CD14-positive monocyte (primary cell): ENCODE measurements at regions not wholly inside any gene's neighbourhood (a gene's known extent, or its start where the extent isn't known, plus 50 kb on each side); places are given as distances from the start of the nearest gene placed in this dataset.

Experiments
- DNase-seq, 3 donors: peaks; one replicate each; pipeline ENCODE4 v3.0.0-alpha.2; 2011 to 2022
- H2AFZ ChIP-seq: 2 replicates; pipeline ENCODE4 v1.6.0; 2012; ENCODE audit warnings: mild to moderate bottlenecking, low read depth, low read length, inconsistent platforms; ENCODE audit not compliant: insufficient read depth, poor library complexity, severe bottlenecking
- H3K27ac ChIP-seq, 2 donors: 1 replicate in 1 of 2; 2 replicates in 1 of 2; pipeline ENCODE4 v1.5.1; 2012 to 2013; ENCODE audit warnings: low read length in 2 of 2, control low read depth in 1 of 2, inconsistent platforms in 1 of 2, low read depth in 1 of 2, mild to moderate bottlenecking in 1 of 2
- H3K27me3 ChIP-seq, 2 donors: one replicate each; pipeline versions ENCODE4 v1.6.0 to v1.6.1; 2011 to 2013; ENCODE audit warnings: low read length in 2 of 2; ENCODE audit not compliant: control insufficient read depth in 2 of 2, insufficient read depth in 2 of 2
- H3K36me3 ChIP-seq, 2 donors: replicated peaks in 1 of 2; 1 replicate in 1 of 2; 2 replicates in 1 of 2; pipeline versions ENCODE4 v1.5.1 to v1.6.1; 2012 to 2013; ENCODE audit warnings: low read length in 2 of 2, control low read depth in 1 of 2, inconsistent platforms in 1 of 2, mild to moderate bottlenecking in 1 of 2; ENCODE audit not compliant: insufficient read depth in 2 of 2, control insufficient read depth in 1 of 2
- H3K4me1 ChIP-seq, 2 donors: 1 replicate in 1 of 2; 2 replicates in 1 of 2; pipeline versions ENCODE4 v1.5.1 to v1.6.1; 2012 to 2013; ENCODE audit warnings: low read length in 2 of 2, control low read depth in 1 of 2, inconsistent platforms in 1 of 2, mild to moderate bottlenecking in 1 of 2, moderate library complexity in 1 of 2; ENCODE audit not compliant: insufficient read depth in 2 of 2, control insufficient read depth in 1 of 2
- H3K4me2 ChIP-seq: replicated peaks from 2 replicates; pipeline ENCODE3; 2012; ENCODE audit warnings: low read length, moderate library complexity, mild to moderate bottlenecking; ENCODE audit not compliant: poor library complexity, severe bottlenecking; ENCODE audit errors: extremely low read depth
- H3K4me3 ChIP-seq, 3 experiments: fragments of 200-600 bp in 1 of 3; sonication (generic) in 1 of 3; replicated peaks in 1 of 3; 1 replicate in 2 of 3; 2 replicates in 1 of 3; pipeline ENCODE4 v1.5.1; 2011 to 2013; ENCODE audit warnings: low read length in 3 of 3, mild to moderate bottlenecking in 3 of 3, control low read depth in 2 of 3, low read depth in 2 of 3, inconsistent platforms in 1 of 3, moderate library complexity in 1 of 3
- H3K79me2 ChIP-seq: 2 replicates; pipeline ENCODE4 v1.6.0; 2012; ENCODE audit warnings: mild to moderate bottlenecking, control low read depth, inconsistent platforms, low read length, moderate library complexity; ENCODE audit not compliant: insufficient read depth
- H3K9ac ChIP-seq: 2 replicates; pipeline ENCODE4 v1.6.0; 2017; ENCODE audit warnings: low read length, mild to moderate bottlenecking; ENCODE audit not compliant: insufficient read depth, poor library complexity, severe bottlenecking
- H3K9me3 ChIP-seq, 2 donors: replicated peaks in 1 of 2; 1 replicate in 1 of 2; 2 replicates in 1 of 2; pipeline versions ENCODE4 v1.5.1 to v1.6.1; 2012 to 2013; ENCODE audit warnings: low read length in 2 of 2, control low read depth in 1 of 2; ENCODE audit not compliant: control insufficient read depth in 1 of 2, insufficient read depth in 1 of 2
- H4K20me1 ChIP-seq: 2 replicates; pipeline ENCODE4 v1.6.0; 2012; ENCODE audit warnings: mild to moderate bottlenecking, low read length, control low read depth, moderate library complexity; ENCODE audit not compliant: insufficient read depth
- H3K27ac Mint-ChIP-seq, 7 donors: one replicate each; pipeline ENCODE4 v1.8.0; 2020; ENCODE audit warnings: mild to moderate bottlenecking in 7 of 7, mixed read lengths in 7 of 7, moderate library complexity in 6 of 7, inconsistent platforms in 2 of 7
- H3K27me3 Mint-ChIP-seq, 3 donors: one replicate each; pipeline ENCODE4 v1.8.0; 2021 to 2022; ENCODE audit warnings: low read depth in 3 of 3, mild to moderate bottlenecking in 3 of 3, mixed read lengths in 3 of 3, moderate library complexity in 3 of 3, inconsistent platforms in 1 of 3
- H3K36me3 Mint-ChIP-seq, 2 donors: one replicate each; pipeline ENCODE4 v1.8.0; 2020; ENCODE audit warnings: mixed read lengths in 2 of 2, inconsistent platforms in 1 of 2, mild to moderate bottlenecking in 1 of 2
- H3K4me1 Mint-ChIP-seq: one replicate; pipeline ENCODE4 v1.8.0; 2020; ENCODE audit warnings: mild to moderate bottlenecking, mixed read lengths
- H3K4me3 Mint-ChIP-seq, 2 donors: one replicate each; pipeline ENCODE4 v1.8.0; 2020; ENCODE audit warnings: mild to moderate bottlenecking in 2 of 2, mixed read lengths in 2 of 2, moderate library complexity in 1 of 2
- H3K9me3 Mint-ChIP-seq, 7 donors: one replicate each; pipeline ENCODE4 v1.8.0; 2020 to 2022; ENCODE audit warnings: mixed read lengths in 7 of 7, mild to moderate bottlenecking in 6 of 7, moderate library complexity in 6 of 7, inconsistent platforms in 2 of 7
- CTCF ChIP-seq: fragments of 200-600 bp; IDR thresholded peaks from one replicate; pipeline ENCODE4 v1.8.0; 2022; ENCODE audit warnings: antibody characterized with exemption, mild to moderate bottlenecking
- WGBS: methylation state at CpG from one replicate; pipeline ENCODE4 v1.1.5; 2013; ENCODE audit warnings: missing lambda C conversion rate; ENCODE audit not compliant: insufficient coverage; 5-methylcytosine and 5-hydroxymethylcytosine counted together
- intact Hi-C, 2 donors: fragments of 100-400 bp; cut with micrococcal nuclease; formaldehyde crosslinking; loops; one replicate each; pipeline versions ENCODE4 v1.15.0 to v1.15.1; 2023

- Histone ChIP-seq H3K9me3 (peaks cover 0 to 23% of the 10 kb centered on the region in 2 donors), H3K27ac (no peak overlapping the region), H4K20me1 (no peaks in the 10 kb centered on the region), H3K4me2 (no peak overlapping the region), H3K4me1 (no peaks in the 10 kb centered on the region), H3K27me3 (no peaks in the 10 kb centered on the region), H2AFZ (no peak overlapping the region), H3K36me3 (no peaks in the 10 kb centered on the region), H3K79me2 (no peaks in the 10 kb centered on the region), H3K9ac (no peak overlapping the region), H3K4me3 (no peak overlapping the region)
- H3K36me3 Mint-ChIP-seq = no peaks in the 10 kb centered on the region
- 40% methylated on average over 1 of the region's 3 CpGs for WGBS
- no peaks in the 10 kb centered on the region for H3K27me3 Mint-ChIP-seq
- TF ChIP-seq CTCF = no peak
- H3K4me1 Mint-ChIP-seq = no peaks in the 10 kb centered on the region
- H3K4me3 Mint-ChIP-seq = no peak overlapping the region
- H3K27ac Mint-ChIP-seq = peak overlapping the region in 1 of 7 donors; percentile 77
- intact Hi-C loops = no loop called here
- peaks cover 4 to 28% (median 13%) of the 10 kb centered on the region in 7 donors for H3K9me3 Mint-ChIP-seq
- no peak for DNase-seq
These were observed 168.1 kb downstream of the BARX2 start for GRCh38 chr11:129543515-129544290.

GRCh38 chr11:129544691-129545090 lies 169.0 kb downstream of the BARX2 start:
- Histone ChIP-seq H3K36me3 (no peaks in the 10 kb centered on the region), H2AFZ (no peak overlapping the region), H4K20me1 (no peaks in the 10 kb centered on the region), H3K27ac (no peak overlapping the region), H3K4me2 (no peak overlapping the region), H3K9ac (no peak overlapping the region), H3K4me1 (no peaks in the 10 kb centered on the region), H3K79me2 (no peaks in the 10 kb centered on the region), H3K27me3 (no peaks in the 10 kb centered on the region), H3K9me3 (peaks cover 0 to 19% of the 10 kb centered on the region in 2 donors), H3K4me3 (no peak overlapping the region)
- Mint-ChIP-seq H3K36me3 (no peaks in the 10 kb centered on the region), H3K4me3 (no peak overlapping the region), H3K27ac (no peak overlapping the region), H3K27me3 (no peaks in the 10 kb centered on the region), H3K4me1 (no peaks in the 10 kb centered on the region), H3K9me3 (peaks cover 4 to 20% (median 10%) of the 10 kb centered on the region in 7 donors)
- no peak for TF ChIP-seq CTCF
- WGBS = no CpG with 5 or more reads among the region's 1 CpG
- DNase-seq = no peak
- intact Hi-C loops = no loop called here
